SU-DHL-6 (cell line): ENCODE measurements at regions not wholly inside any gene's neighbourhood (a gene's known extent, or its start where the extent isn't known, plus 50 kb on each side); places are given as distances from the start of the nearest gene placed in this dataset.

Experiments used
- EZH2phosphoT487 ChIP-seq: fragments of 200-600 bp; sonication (generic), shearing (Covaris generic); conservative IDR thresholded peaks from 2 replicates; pipeline ENCODE4 v1.6.1; 2018; ENCODE audit warnings: mild to moderate bottlenecking, antibody characterized with exemption, low read length, moderate library complexity, mixed read lengths
- TF ChIP-seq, protein P1 (sequence below): fragments of 200-600 bp; sonication (generic); IDR thresholded peaks from one replicate; pipeline ENCODE4 v1.5.1; 2017; ENCODE audit warnings: antibody characterized with exemption, mild to moderate bottlenecking, low read length, moderate library complexity; ENCODE audit not compliant: insufficient read depth, poor library complexity, severe bottlenecking

DNA sequence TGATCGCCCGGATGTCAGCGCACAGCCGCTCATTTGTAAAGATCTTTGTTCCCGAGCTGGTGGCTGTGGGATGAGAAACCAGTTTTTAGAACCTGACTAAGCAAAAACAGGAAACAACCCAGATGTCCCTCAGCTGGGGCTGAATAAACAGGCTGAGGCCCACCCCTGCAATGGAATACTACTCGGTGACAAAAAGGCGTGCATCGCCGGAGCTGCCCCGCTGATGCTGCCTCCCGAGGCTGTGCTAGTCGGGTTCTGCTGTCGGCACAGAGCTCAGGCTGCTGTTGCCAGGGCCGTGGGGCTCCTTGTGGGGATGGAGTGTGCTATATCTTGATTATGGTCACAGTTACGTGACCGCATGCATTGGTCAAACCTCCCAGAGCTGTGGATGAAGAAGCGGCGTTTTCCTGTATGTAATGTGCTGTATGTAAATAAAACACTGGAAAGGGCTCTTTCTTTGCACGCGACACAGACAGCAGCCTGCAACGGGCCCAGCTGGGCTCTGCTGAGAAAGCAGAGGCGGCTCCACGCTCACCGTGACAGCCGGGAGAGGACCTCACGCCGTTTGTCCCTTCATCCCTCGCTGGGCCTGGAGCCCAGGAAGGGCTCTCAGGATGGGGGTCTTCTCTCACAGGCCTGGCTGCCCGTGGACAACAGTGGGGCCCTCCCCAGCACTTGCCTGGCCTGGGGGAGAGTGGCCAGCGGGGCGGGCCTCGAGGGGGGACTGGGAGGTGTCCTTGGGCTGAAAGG, 51.5 kb upstream of the RNU6ATAC start:
- TF ChIP-seq, protein P1, sequence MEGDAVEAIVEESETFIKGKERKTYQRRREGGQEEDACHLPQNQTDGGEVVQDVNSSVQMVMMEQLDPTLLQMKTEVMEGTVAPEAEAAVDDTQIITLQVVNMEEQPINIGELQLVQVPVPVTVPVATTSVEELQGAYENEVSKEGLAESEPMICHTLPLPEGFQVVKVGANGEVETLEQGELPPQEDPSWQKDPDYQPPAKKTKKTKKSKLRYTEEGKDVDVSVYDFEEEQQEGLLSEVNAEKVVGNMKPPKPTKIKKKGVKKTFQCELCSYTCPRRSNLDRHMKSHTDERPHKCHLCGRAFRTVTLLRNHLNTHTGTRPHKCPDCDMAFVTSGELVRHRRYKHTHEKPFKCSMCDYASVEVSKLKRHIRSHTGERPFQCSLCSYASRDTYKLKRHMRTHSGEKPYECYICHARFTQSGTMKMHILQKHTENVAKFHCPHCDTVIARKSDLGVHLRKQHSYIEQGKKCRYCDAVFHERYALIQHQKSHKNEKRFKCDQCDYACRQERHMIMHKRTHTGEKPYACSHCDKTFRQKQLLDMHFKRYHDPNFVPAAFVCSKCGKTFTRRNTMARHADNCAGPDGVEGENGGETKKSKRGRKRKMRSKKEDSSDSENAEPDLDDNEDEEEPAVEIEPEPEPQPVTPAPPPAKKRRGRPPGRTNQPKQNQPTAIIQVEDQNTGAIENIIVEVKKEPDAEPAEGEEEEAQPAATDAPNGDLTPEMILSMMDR, result no peak
- no peak for TF ChIP-seq EZH2phosphoT487
